ENCODE measurements at regions not wholly inside any gene's neighbourhood (a gene's known extent, or its start where the extent isn't known, plus 50 kb on each side); places are given as distances from the start of the nearest gene placed in this dataset.

- DNase-seq, result no peak
- TF ChIP-seq GATA1 (IDR thresholded peaks at IDR 0.05; ENCODE audit: low read depth, low read length) (no peak), POLR2A (IDR thresholded peaks at IDR 0.05; ENCODE audit: low read length) (no peak)
Measured at GRCh38 chr2:60676706-60677330, 79.2 kb upstream of the PAPOLG start.

GRCh38 chr2:60677356-60677755 is 78.7 kb upstream of the PAPOLG start:
- TF ChIP-seq POLR2A (IDR thresholded peaks at IDR 0.05; ENCODE audit: low read length), result no peak
- DNase-seq, result no peak

- DNase-seq, result no peak
- TF ChIP-seq GATA1 (IDR thresholded peaks at IDR 0.05; ENCODE audit: low read depth, low read length), result no peak
- TF ChIP-seq POLR2A (IDR thresholded peaks at IDR 0.05; ENCODE audit: low read length), result no peak
Measured at GRCh38 chr2:60678551-60678950, 77.5 kb upstream of the PAPOLG start.

GRCh38 chr2:60679036-60679780 is 76.9 kb upstream of the PAPOLG start:
- DNase-seq, result no peak
- TF ChIP-seq POLR2A (IDR thresholded peaks at IDR 0.05; ENCODE audit: low read length) (no peak), GATA1 (IDR thresholded peaks at IDR 0.05; ENCODE audit: low read depth, low read length) (no peak)

GRCh38 chr2:60693551-60693950 is 62.5 kb upstream of the PAPOLG start:
- TF ChIP-seq POLR2A (IDR thresholded peaks at IDR 0.05; ENCODE audit: low read length) (no peak), GATA1 (IDR thresholded peaks at IDR 0.05; ENCODE audit: low read depth, low read length) (no peak)
- DNase-seq, result no peak

- no peak for DNase-seq
- TF ChIP-seq POLR2A (IDR thresholded peaks at IDR 0.05; ENCODE audit: low read length) (no peak), GATA1 (IDR thresholded peaks at IDR 0.05; ENCODE audit: low read depth, low read length) (no peak)
Measured at GRCh38 chr2:60695793-60696192, 60.3 kb upstream of the PAPOLG start.

- no peak for DNase-seq
- no peak for TF ChIP-seq GATA1 (IDR thresholded peaks at IDR 0.05; ENCODE audit: low read depth, low read length)
Measured at GRCh38 chr2:60699617-60700016, 56.5 kb upstream of the PAPOLG start.

GRCh38 chr2:60706021-60706420 is 50.0 kb upstream of the PAPOLG start:
- DNase-seq, result no peak
- TF ChIP-seq POLR2A (IDR thresholded peaks at IDR 0.05; ENCODE audit: low read length), result no peak
- no peak for TF ChIP-seq GATA1 (IDR thresholded peaks at IDR 0.05; ENCODE audit: low read depth, low read length)

Measured in erythroblast (primary cell).